DOHH2 (cell line): ENCODE measurements at regions not wholly inside any gene's neighbourhood (a gene's known extent, or its start where the extent isn't known, plus 50 kb on each side); places are given as distances from the start of the nearest gene placed in this dataset.

Source experiments
- H3F3A ChIP-seq: fragments of 200-600 bp; sonication (generic), shearing (Covaris generic); 2 replicates; pipeline ENCODE4 v1.6.0; 2016; ENCODE audit warnings: antibody characterized with exemption, mild to moderate bottlenecking; ENCODE audit not compliant: control insufficient read depth, insufficient read depth
- H3K27ac ChIP-seq: fragments of 200-600 bp; sonication (generic); 2 replicates; pipeline ENCODE4 v1.5.1; 2014; ENCODE audit warnings: low read depth, mild to moderate bottlenecking, low read length, moderate library complexity
- H3K27me3 ChIP-seq: fragments of 200-600 bp; sonication (generic); 2 replicates; pipeline ENCODE4 v1.6.1; 2014; ENCODE audit warnings: mild to moderate bottlenecking, low read length, mixed read lengths; ENCODE audit not compliant: control insufficient read depth
- H3K36me3 ChIP-seq: fragments of 200-600 bp; sonication (generic); 2 replicates; pipeline ENCODE4 v1.6.1; 2014; ENCODE audit warnings: mild to moderate bottlenecking, low read length, moderate library complexity, mixed read lengths; ENCODE audit not compliant: control insufficient read depth
- H3K4me1 ChIP-seq: fragments of 200-600 bp; sonication (generic); 2 replicates; pipeline ENCODE4 v1.6.1; 2014; ENCODE audit warnings: mild to moderate bottlenecking, low read length, mixed read lengths; ENCODE audit not compliant: control insufficient read depth
- H3K4me2 ChIP-seq: fragments of 200-600 bp; sonication (generic); 2 replicates; pipeline ENCODE4 v1.6.0; 2014; ENCODE audit warnings: mild to moderate bottlenecking, low read length, moderate library complexity
- H3K4me3 ChIP-seq: fragments of 200-600 bp; sonication (generic); 2 replicates; pipeline ENCODE4 v1.5.1; 2014; ENCODE audit warnings: mild to moderate bottlenecking, low read length, mixed read lengths
- H3K79me2 ChIP-seq: fragments of 200-600 bp; sonication (generic); 2 replicates; pipeline ENCODE4 v1.6.1; 2014; ENCODE audit warnings: mild to moderate bottlenecking, low read length, mixed read lengths; ENCODE audit not compliant: control insufficient read depth
- H3K9me2 ChIP-seq: fragments of 200-600 bp; sonication (generic); replicated peaks from 2 replicates; pipeline ENCODE4 v1.6.1; 2014; ENCODE audit warnings: mild to moderate bottlenecking, low read length, mixed read lengths; ENCODE audit not compliant: control insufficient read depth
- H3K9me3 ChIP-seq: fragments of 200-600 bp; sonication (generic); 2 replicates; pipeline ENCODE4 v1.6.1; 2014; ENCODE audit warnings: antibody characterized with exemption, low read length, mixed read lengths; ENCODE audit not compliant: control insufficient read depth, insufficient read depth
- H4K20me1 ChIP-seq: fragments of 200-600 bp; sonication (generic); 2 replicates; pipeline ENCODE4 v1.6.0; 2014; ENCODE audit warnings: low read depth, mild to moderate bottlenecking, antibody characterized with exemption, low read length, moderate library complexity; ENCODE audit not compliant: control insufficient read depth, insufficient read depth
- EZH2phosphoT487 ChIP-seq: fragments of 200-600 bp; sonication (generic); IDR thresholded peaks from 2 replicates; pipeline ENCODE4 v1.6.1; 2017; ENCODE audit warnings: borderline replicate concordance, mild to moderate bottlenecking, antibody characterized with exemption, low read length, moderate library complexity, mixed read lengths
- TF ChIP-seq, protein P1 (sequence below): fragments of 200-600 bp; sonication (generic); IDR thresholded peaks from one replicate; pipeline ENCODE4 v1.5.1; 2014; ENCODE audit warnings: antibody characterized with exemption, mild to moderate bottlenecking, low read depth, low read length; ENCODE audit not compliant: poor library complexity, severe bottlenecking

DNA sequence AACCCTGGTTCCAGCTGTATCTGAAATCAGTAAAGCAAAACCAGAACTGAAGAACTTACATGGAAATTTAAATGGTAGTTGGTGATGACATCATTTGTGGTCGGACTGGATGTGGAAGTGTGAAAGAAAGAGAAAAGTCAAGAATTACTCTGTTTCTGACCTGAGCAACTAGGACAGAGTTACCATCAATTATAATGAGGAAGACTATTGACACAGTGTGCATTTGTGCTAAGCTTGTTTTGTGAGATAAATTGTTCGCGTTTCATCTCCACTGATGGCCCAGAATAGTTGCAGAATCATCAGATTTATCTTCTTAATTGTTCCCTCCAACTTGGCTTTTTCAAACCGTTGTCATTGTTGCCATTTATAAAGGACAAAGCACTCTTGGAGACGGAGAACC, 410.6 kb upstream of the DEPDC1 start:
- no peaks in the 10 kb centered on the region for H3K79me2 ChIP-seq
- H3K36me3 ChIP-seq, result no peaks in the 10 kb centered on the region
- no peaks in the 10 kb centered on the region for H3K9me3 ChIP-seq
- H3K4me2 ChIP-seq, result no peak overlapping the region
- H3F3A ChIP-seq, result no peaks in the 10 kb centered on the region
- no peaks in the 10 kb centered on the region for H4K20me1 ChIP-seq
- H3K4me3 ChIP-seq, result no peak overlapping the region
- no peak overlapping the region for H3K27ac ChIP-seq
- no peaks in the 10 kb centered on the region for H3K9me2 ChIP-seq
- TF ChIP-seq, protein P1, sequence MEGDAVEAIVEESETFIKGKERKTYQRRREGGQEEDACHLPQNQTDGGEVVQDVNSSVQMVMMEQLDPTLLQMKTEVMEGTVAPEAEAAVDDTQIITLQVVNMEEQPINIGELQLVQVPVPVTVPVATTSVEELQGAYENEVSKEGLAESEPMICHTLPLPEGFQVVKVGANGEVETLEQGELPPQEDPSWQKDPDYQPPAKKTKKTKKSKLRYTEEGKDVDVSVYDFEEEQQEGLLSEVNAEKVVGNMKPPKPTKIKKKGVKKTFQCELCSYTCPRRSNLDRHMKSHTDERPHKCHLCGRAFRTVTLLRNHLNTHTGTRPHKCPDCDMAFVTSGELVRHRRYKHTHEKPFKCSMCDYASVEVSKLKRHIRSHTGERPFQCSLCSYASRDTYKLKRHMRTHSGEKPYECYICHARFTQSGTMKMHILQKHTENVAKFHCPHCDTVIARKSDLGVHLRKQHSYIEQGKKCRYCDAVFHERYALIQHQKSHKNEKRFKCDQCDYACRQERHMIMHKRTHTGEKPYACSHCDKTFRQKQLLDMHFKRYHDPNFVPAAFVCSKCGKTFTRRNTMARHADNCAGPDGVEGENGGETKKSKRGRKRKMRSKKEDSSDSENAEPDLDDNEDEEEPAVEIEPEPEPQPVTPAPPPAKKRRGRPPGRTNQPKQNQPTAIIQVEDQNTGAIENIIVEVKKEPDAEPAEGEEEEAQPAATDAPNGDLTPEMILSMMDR, result no peak
- no peak for TF ChIP-seq EZH2phosphoT487
- H3K27me3 ChIP-seq, result no peaks in the 10 kb centered on the region
- H3K4me1 ChIP-seq, result no peaks in the 10 kb centered on the region

DNA sequence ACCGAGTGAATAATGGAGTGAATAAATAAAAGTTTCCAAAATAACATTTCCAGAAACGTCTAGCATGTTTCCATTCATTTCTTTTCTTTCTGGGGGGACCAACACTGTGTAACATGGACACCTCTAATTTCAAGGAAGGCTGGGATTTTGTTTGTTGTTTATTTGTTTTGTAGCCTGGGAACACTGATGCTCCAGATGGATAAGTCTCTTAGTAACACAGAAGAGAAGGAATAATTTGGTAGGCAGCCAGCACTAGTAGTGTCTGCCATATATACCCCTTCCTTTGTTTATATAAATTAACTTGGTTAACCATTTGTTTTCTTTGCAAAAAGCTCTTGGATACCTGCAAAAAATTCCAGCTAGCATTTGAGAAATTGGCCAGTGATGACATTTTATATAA, 411.4 kb upstream of the DEPDC1 start:
- no peaks in the 10 kb centered on the region for H4K20me1 ChIP-seq
- no peaks in the 10 kb centered on the region for H3K27me3 ChIP-seq
- no peaks in the 10 kb centered on the region for H3F3A ChIP-seq
- TF ChIP-seq, protein P1, result no peak
- TF ChIP-seq EZH2phosphoT487, result no peak
- no peak overlapping the region for H3K4me2 ChIP-seq
- no peaks in the 10 kb centered on the region for H3K9me3 ChIP-seq
- H3K79me2 ChIP-seq, result no peaks in the 10 kb centered on the region
- H3K4me3 ChIP-seq, result no peak overlapping the region
- H3K36me3 ChIP-seq, result no peaks in the 10 kb centered on the region
- H3K9me2 ChIP-seq, result no peaks in the 10 kb centered on the region
- H3K27ac ChIP-seq, result no peak overlapping the region
- no peaks in the 10 kb centered on the region for H3K4me1 ChIP-seq

DNA sequence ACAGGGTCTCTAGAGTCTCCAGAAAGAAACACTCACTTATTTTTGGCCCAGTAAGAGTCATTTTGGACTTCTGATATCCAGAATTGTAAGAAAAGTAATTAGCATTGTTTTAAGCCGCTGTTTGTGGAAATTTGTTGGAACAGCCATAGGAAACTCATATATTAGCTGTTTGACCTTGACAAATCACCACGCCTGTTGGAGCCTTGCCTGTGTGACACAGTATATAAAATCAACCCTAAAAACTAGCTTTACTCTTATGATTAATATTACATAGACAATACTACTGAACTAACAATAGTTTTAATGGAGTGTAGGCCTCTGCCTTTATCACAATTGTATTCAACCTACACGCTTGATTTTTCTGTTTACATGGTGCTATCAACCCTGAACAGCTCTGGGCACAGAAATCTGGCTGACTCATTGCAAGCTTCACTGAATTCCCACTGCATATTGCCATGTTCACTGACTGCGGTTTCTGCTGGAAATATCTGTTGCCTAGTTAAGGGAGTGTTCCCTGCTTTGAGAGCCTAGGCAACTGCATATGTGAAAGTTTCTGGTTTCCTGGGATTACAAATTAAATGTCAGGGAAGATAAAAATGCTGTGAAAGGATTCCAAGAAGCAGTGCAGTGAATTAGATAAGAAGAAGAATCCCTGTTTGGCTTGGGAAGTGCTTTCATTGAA, 419.5 kb upstream of the DEPDC1 start:
- H3F3A ChIP-seq, result no peaks in the 10 kb centered on the region
- no peak overlapping the region for H3K4me2 ChIP-seq
- H3K9me2 ChIP-seq, result no peaks in the 10 kb centered on the region; the same call in 1 of the 2 replicates
- H3K4me1 ChIP-seq, result no peaks in the 10 kb centered on the region
- H3K36me3 ChIP-seq, result no peaks in the 10 kb centered on the region
- no peaks in the 10 kb centered on the region; the same call in 1 of the 2 replicates for H3K9me3 ChIP-seq
- no peaks in the 10 kb centered on the region for H3K27me3 ChIP-seq
- no peak overlapping the region for H3K27ac ChIP-seq
- TF ChIP-seq, protein P1, result no peak
- no peak for TF ChIP-seq EZH2phosphoT487
- no peaks in the 10 kb centered on the region for H3K79me2 ChIP-seq
- no peak overlapping the region for H3K4me3 ChIP-seq
- H4K20me1 ChIP-seq, result no peaks in the 10 kb centered on the region
